Muscle layer of duodenum (tissue), 2 donors: ENCODE measurements at regions not wholly inside any gene's neighbourhood (a gene's known extent, or its start where the extent isn't known, plus 50 kb on each side); places are given as distances from the start of the nearest gene placed in this dataset.

Experiments
- H3K27ac ChIP-seq: one replicate; pipeline ENCODE4 v1.7.0; 2013; ENCODE audit warnings: mild to moderate bottlenecking, low read length
- H3K27me3 ChIP-seq: one replicate; pipeline ENCODE4 v1.7.0; 2013; ENCODE audit warnings: low read depth, mild to moderate bottlenecking, control low read depth, low read length
- H3K36me3 ChIP-seq, 2 donors: one replicate each; pipeline ENCODE4 v1.7.0; 2013; ENCODE audit warnings: low read length in 2 of 2, control low read depth in 1 of 2, mild to moderate bottlenecking in 1 of 2; ENCODE audit not compliant: insufficient read depth in 2 of 2, control insufficient read depth in 1 of 2
- H3K4me1 ChIP-seq, 2 donors: one replicate each; pipeline ENCODE4 v1.7.0; 2013; ENCODE audit warnings: low read length in 2 of 2, mild to moderate bottlenecking in 2 of 2, control low read depth in 1 of 2, moderate library complexity in 1 of 2; ENCODE audit not compliant: insufficient read depth in 2 of 2, control insufficient read depth in 1 of 2
- H3K4me3 ChIP-seq, 2 donors: one replicate each; pipeline ENCODE4 v1.7.0; 2013; ENCODE audit warnings: low read length in 2 of 2, low read depth in 1 of 2, mild to moderate bottlenecking in 1 of 2
- H3K9me3 ChIP-seq, 2 donors: one replicate each; pipeline ENCODE4 v1.7.0; 2013; ENCODE audit warnings: low read length in 2 of 2, control low read depth in 1 of 2, mild to moderate bottlenecking in 1 of 2; ENCODE audit not compliant: control insufficient read depth in 1 of 2
- donor health status: healthy.

DNA sequence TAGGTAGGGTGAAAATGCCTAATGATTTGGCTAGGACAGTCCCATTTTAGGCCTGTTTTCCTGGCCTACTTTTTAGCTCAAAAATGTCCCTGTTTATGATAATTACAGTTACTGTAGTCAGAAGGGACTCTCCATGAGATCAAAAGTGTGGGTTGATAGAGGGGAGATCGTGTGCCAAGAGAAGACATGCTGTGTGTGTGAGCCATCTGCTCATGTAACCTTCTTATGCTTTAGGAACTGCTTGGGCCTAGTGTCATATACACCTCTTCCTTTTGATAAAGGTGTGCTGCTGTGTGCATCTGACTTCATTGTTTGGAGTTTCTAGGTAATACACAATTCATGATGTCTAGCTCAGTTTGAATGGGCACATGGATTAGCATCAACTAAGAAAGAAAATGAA is 786.5 kb downstream of the PDCD6IP start:
- Histone ChIP-seq H3K27me3 (no peaks in the 10 kb centered on the region), H3K36me3 (no peaks in the 10 kb centered on the region), H3K4me1 (no peaks in the 10 kb centered on the region), H3K27ac (no peak overlapping the region), H3K9me3 (peaks cover 0 to 11% of the 10 kb centered on the region in 2 donors), H3K4me3 (no peak overlapping the region)

DNA sequence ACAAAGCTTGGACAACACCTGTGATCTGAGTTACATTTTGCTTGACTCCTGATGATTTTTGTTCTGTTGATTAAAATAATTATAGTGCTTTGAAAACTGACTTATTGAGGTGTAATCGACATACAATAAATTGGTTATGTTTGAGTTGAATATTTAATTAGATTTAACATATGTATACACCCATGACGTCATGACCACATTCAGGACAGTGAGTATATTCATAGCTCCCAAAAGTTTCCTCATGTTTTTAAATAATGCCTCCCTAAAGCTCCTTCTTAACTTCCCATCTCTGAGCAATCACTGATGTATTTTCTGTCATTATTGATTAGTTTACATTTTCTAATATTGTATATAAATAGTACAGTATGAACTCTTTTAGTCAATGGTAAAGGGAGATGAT is 801.2 kb downstream of the PDCD6IP start:
- H3K9me3 ChIP-seq, result peaks cover 0 to 11% of the 10 kb centered on the region in 2 donors
- H3K4me3 ChIP-seq, result no peak overlapping the region
- no peak overlapping the region for H3K27ac ChIP-seq
- no peaks in the 10 kb centered on the region for H3K36me3 ChIP-seq
- no peaks in the 10 kb centered on the region for H3K27me3 ChIP-seq
- H3K4me1 ChIP-seq, result no peaks in the 10 kb centered on the region

DNA sequence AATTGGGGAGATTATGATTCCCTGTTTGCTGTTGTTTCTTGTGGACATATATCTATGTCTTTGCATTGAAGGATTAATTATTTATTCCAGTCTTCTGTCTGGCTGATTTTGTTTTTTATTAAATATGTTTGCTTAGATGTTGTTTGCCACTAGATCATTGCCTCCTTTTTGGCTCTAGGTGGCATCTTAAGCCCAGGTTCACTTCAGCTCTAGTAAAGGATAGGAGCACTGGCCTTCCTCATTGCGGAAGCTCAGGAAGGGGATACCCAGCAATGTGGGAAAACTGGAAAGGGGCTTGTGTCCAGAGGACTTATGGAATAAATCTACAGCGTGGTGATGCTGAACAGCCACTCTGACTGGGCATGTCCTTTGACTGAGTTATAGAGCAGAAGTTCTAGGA is 821.6 kb downstream of the PDCD6IP start:
- no peaks in the 10 kb centered on the region for H3K36me3 ChIP-seq
- no peak overlapping the region for H3K4me3 ChIP-seq
- peaks cover 0 to 25% of the 10 kb centered on the region in 2 donors for H3K9me3 ChIP-seq
- no peaks in the 10 kb centered on the region for H3K4me1 ChIP-seq
- no peaks in the 10 kb centered on the region for H3K27me3 ChIP-seq
- no peak overlapping the region for H3K27ac ChIP-seq

DNA sequence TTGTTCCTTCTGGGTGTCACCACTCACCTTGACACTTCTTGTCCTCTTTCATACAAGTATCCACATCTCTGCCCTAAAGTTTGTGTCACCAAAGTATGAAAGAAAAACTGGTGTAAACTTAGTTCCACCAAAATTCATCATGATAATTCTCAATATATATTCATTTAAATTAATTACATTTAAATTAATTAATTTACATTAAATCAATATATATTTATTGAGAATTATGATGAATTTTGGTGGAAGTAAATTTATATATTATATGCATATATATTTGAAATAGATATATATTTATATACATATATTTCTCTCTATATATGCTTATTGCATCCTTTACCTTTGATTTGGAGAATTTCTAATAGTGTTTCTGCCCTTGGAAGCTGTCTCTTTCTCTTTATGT is 828.3 kb downstream of the PDCD6IP start:
- Histone ChIP-seq H3K9me3 (peaks cover 0 to 7% of the 10 kb centered on the region in 2 donors), H3K27ac (no peak overlapping the region), H3K4me1 (no peaks in the 10 kb centered on the region), H3K4me3 (no peak overlapping the region), H3K36me3 (no peaks in the 10 kb centered on the region), H3K27me3 (no peaks in the 10 kb centered on the region)

DNA sequence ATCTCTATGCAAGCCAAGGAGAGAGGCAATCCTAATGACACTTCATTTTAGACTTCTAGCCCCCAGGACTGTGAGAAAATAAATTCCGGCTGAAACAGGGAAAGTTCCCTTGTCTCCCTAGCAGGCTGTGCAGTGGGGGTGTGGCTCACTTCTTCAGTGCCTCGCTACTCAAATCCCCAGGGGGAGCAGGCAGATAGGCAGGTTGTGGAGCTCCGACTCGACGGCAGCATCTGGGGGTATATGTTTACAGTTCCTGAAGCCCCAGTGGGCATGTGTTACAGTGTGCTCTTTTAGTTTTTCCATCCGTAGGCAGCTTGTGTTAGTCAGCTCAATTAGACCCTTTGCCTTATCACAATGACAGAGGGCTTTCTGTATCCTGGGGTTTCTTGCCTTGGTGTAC is 836.5 kb downstream of the PDCD6IP start:
- H3K36me3 ChIP-seq, result no peaks in the 10 kb centered on the region
- H3K4me1 ChIP-seq, result no peaks in the 10 kb centered on the region
- no peak overlapping the region for H3K27ac ChIP-seq
- peaks cover 0 to 6% of the 10 kb centered on the region in 2 donors for H3K9me3 ChIP-seq
- H3K4me3 ChIP-seq, result no peak overlapping the region
- H3K27me3 ChIP-seq, result no peaks in the 10 kb centered on the region

DNA sequence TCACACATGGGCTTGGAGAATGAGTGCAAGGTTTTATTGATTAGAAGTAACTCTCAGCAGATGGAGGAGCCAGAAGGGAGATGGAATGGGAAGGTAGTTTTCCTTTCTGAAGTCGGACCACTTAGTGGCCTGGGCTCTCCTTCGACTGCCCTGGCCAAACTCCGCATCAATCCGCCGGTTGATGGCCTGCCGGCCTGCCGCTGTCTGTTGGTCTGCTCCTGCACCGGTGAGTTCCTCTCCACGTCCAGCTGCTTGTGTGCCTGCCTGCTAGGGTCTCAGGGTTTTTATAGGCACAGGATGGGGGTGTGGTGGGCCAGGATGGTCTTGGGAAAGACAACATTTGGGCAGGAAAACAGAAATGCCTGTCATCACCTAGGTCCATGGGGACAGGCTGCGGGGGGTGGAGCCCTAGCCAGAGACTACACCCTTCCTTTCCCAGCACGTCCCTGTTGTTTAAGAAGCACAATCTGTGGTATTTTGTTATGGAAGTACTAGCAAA is 837.0 kb downstream of the PDCD6IP start:
- Histone ChIP-seq H3K27me3 (no peaks in the 10 kb centered on the region), H3K4me3 (no peak overlapping the region), H3K27ac (no peak overlapping the region), H3K4me1 (no peaks in the 10 kb centered on the region), H3K36me3 (no peaks in the 10 kb centered on the region), H3K9me3 (peaks cover 0 to 6% of the 10 kb centered on the region in 2 donors)

DNA sequence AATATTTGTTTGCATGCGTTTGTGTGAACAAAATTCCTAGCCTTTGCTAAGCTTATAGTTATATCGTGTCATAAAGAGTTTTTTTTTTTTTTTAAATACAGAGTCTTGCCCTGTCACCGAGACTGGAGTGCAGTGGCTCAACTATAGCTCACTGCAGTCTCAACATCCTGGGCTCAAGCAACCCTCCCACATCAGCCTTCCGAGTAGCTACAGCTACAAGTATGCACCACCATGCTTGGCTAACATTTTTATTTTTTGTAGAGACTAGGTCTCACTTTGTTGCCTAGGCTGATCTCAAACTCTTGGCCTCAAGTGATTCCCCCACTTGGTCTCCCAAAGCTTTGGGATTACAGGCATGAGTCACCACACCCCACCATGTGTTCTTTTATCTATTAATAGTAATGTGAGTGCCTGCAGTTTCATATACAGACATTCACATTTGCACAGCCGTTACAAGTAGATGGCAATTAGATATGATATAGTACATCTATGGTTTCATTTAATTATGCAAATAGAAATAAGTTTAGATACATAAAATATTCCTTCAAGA is 848.6 kb downstream of the PDCD6IP start:
- no peak overlapping the region for H3K4me3 ChIP-seq
- no peaks in the 10 kb centered on the region for H3K36me3 ChIP-seq
- no peaks in the 10 kb centered on the region for H3K9me3 ChIP-seq
- H3K4me1 ChIP-seq, result no peaks in the 10 kb centered on the region
- H3K27ac ChIP-seq, result no peak overlapping the region
- H3K27me3 ChIP-seq, result no peaks in the 10 kb centered on the region

DNA sequence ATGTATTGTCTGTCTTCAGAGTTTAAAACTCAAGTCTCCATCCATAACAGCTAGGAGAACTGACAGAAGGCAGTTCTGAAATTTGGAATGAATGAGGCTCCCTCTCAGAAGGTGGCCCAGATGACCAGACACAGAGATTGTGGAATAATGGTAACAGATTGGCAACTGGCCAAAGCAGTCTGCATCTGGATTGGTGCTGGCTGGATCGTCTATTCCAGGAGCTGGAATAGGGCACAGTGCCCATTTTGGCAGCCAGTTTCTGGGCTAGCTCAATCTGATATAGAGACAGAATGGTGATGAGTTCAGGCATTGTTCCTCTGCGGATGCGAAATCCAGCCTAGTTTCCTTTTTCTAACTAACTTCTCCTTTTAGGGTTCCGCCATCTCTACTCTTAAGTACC is 851.7 kb downstream of the PDCD6IP start:
- Histone ChIP-seq H3K9me3 (no peaks in the 10 kb centered on the region), H3K27me3 (no peaks in the 10 kb centered on the region), H3K4me1 (no peaks in the 10 kb centered on the region), H3K4me3 (no peak overlapping the region), H3K27ac (no peak overlapping the region), H3K36me3 (no peaks in the 10 kb centered on the region)

DNA sequence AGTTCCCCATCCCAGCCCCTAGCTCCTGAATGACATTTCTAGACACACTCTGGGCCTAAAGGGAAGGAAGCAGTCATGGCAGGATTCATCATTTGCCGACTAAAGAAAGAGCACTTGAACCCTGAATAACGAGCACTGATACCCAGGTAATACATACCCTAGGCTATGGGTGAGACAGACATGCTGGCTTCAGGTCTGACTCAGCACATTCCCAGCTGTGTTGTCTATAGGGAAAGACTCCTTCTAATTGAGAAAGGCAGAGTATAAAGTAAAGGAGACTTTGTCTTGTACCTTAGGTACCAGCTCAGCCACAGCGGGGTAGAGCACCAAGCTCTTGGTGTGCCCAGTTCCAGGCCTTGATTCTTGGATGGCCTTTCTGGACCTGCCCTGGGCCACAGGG is 870.5 kb downstream of the PDCD6IP start:
- Histone ChIP-seq H3K27me3 (no peaks in the 10 kb centered on the region), H3K4me3 (no peak overlapping the region), H3K4me1 (no peaks in the 10 kb centered on the region), H3K9me3 (peaks cover 0 to 4% of the 10 kb centered on the region in 2 donors), H3K36me3 (no peaks in the 10 kb centered on the region), H3K27ac (no peak overlapping the region)

DNA sequence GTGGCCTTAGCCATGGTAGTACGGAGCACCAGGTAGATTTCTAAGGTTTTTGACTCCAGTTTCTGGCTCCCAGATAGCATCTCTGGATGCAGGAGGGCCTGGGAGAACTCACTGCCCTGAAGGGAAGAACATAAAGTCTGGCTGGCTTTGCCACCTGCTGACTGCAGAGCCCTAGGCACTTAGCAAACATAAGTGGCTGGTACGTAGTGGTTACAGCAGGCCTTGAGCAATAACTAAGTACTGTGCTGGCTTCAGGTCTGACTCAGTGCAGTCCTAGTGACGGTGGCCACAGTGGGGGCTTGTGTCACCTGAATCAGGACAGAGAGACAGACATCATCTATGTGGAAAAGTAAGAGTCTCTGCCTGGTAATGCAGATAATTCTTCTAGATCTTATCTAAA is 871.1 kb downstream of the PDCD6IP start:
- Histone ChIP-seq H3K27me3 (no peaks in the 10 kb centered on the region), H3K9me3 (peaks cover 0 to 4% of the 10 kb centered on the region in 2 donors), H3K27ac (no peak overlapping the region), H3K4me3 (no peak overlapping the region), H3K4me1 (no peaks in the 10 kb centered on the region), H3K36me3 (no peaks in the 10 kb centered on the region)

DNA sequence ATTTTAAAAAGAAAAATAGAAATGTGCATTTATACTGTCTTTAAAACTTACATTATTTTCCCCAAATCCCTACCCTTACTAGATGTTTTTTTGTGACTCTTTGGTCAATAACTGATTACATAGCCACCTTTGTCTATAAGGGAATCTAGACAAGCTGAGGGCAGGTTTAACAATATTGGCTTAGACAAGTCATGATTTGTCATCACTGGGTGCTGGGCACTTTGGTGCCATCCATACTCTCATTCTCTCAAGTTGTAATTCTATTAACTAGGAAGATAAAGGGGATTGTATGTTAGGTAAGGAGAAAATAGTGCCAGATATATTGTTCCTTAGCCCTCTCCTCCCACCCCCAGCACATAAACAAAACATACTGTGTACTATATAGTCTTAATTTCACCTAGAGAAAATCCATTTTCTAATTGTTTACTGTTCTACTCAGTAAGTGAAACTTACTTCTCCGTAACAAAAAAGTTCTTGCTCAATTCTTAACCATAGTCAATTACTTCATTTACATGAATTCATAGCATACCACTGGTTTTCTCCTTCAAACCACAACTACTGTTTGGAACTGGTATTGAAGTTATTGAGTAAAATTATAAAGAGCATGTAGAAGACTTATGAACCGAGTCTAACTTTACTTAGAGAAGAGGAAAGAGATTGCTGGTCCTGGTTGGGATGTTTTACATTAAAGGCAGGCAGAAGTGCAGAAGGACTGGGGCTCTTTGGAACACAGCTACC is 877.1 kb downstream of the PDCD6IP start:
- H3K9me3 ChIP-seq, result peaks cover 0 to 4% of the 10 kb centered on the region in 2 donors
- H3K4me3 ChIP-seq, result no peak overlapping the region
- H3K27me3 ChIP-seq, result no peaks in the 10 kb centered on the region
- H3K36me3 ChIP-seq, result no peaks in the 10 kb centered on the region
- H3K27ac ChIP-seq, result no peak overlapping the region
- H3K4me1 ChIP-seq, result no peaks in the 10 kb centered on the region

DNA sequence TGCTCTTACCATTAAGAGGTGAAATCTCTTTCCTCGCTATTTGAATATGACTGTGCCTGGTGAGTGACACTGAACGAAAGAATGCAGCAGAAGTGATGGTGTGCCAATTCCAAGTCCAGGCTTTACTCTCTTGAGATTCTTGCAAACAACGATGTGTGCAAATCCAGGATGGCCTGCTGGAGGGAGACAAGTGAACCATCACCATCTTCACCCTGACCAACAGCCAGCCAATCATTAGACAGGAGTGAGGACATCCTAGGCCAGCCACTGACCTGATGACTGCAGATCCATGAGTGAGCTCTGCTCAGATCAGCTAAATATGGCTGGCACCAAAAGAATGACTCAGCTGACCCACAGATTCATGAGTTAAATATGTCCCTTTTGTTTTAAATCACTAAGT is 878.0 kb downstream of the PDCD6IP start:
- no peaks in the 10 kb centered on the region for H3K27me3 ChIP-seq
- peaks cover 0 to 4% of the 10 kb centered on the region in 2 donors for H3K9me3 ChIP-seq
- H3K4me3 ChIP-seq, result no peak overlapping the region
- no peaks in the 10 kb centered on the region for H3K4me1 ChIP-seq
- no peaks in the 10 kb centered on the region for H3K36me3 ChIP-seq
- H3K27ac ChIP-seq, result no peak overlapping the region
